Endodermal cell (in vitro differentiated cells): ENCODE measurements at regions not wholly inside any gene's neighbourhood (a gene's known extent, or its start where the extent isn't known, plus 50 kb on each side); places are given as distances from the start of the nearest gene placed in this dataset.

Experiments used
- DNase-seq: peaks from one replicate; pipeline ENCODE4 v3.0.0-alpha.2; 2017
- H3K27ac ChIP-seq: 2 replicates; pipeline ENCODE4 v1.5.1; 2013; ENCODE audit warnings: mild to moderate bottlenecking, low read depth, low read length, moderate library complexity
- H3K27me3 ChIP-seq: 2 replicates; pipeline ENCODE4 v1.6.1; 2013; ENCODE audit warnings: mild to moderate bottlenecking, low read length, moderate library complexity; ENCODE audit not compliant: insufficient read depth, control insufficient read depth, poor library complexity, severe bottlenecking
- H3K36me3 ChIP-seq: 2 replicates; pipeline ENCODE4 v1.7.0; 2013; ENCODE audit warnings: mild to moderate bottlenecking, low read length, moderate library complexity; ENCODE audit not compliant: control insufficient read depth, insufficient read depth
- H3K4me1 ChIP-seq: one replicate; pipeline ENCODE4 v1.7.0; 2013; ENCODE audit warnings: low read length; ENCODE audit not compliant: control insufficient read depth, insufficient read depth
- H3K4me3 ChIP-seq: 2 replicates; pipeline ENCODE4 v1.5.1; 2013; ENCODE audit warnings: mild to moderate bottlenecking, low read length, moderate library complexity
- H3K9ac ChIP-seq: 2 replicates; pipeline ENCODE4 v1.6.1; 2013; ENCODE audit warnings: mild to moderate bottlenecking, low read length, moderate library complexity; ENCODE audit not compliant: poor library complexity, severe bottlenecking; ENCODE audit errors: extremely low read depth
- H3K9me3 ChIP-seq: 2 replicates; pipeline ENCODE4 v1.6.1; 2013; ENCODE audit warnings: mild to moderate bottlenecking, low read length, moderate library complexity; ENCODE audit not compliant: control insufficient read depth
- H3K27ac Mint-ChIP-seq: 2 replicates; pipeline ENCODE4 v1.8.0; 2020; ENCODE audit warnings: mixed read lengths
- H3K27me3 Mint-ChIP-seq: 2 replicates; pipeline ENCODE4 v1.8.0; 2021; ENCODE audit warnings: mild to moderate bottlenecking, mixed read lengths; ENCODE audit not compliant: insufficient read depth
- H3K36me3 Mint-ChIP-seq: 2 replicates; pipeline ENCODE4 v1.8.0; 2020; ENCODE audit warnings: low read depth, mixed read lengths
- H3K4me1 Mint-ChIP-seq: 2 replicates; pipeline ENCODE4 v1.8.0; 2020; ENCODE audit warnings: mixed read lengths
- H3K4me3 Mint-ChIP-seq: 2 replicates; pipeline ENCODE4 v1.8.0; 2020; ENCODE audit warnings: mild to moderate bottlenecking, moderate library complexity, mixed read lengths
- H3K9me3 Mint-ChIP-seq: 2 replicates; pipeline ENCODE4 v1.8.0; 2020; ENCODE audit warnings: mild to moderate bottlenecking, mixed read lengths
- WGBS, 2 experiments: methylation state at CpG; one replicate each; pipeline versions ENCODE4 v1.1.5 to v1.1.7; 2013; ENCODE audit warnings: missing lambda C conversion rate in 2 of 2, mixed read lengths in 1 of 2; ENCODE audit not compliant: insufficient coverage in 1 of 2, insufficient read length in 1 of 2; 5-methylcytosine and 5-hydroxymethylcytosine counted together
- TF ChIP-seq, protein P1 (sequence below): fragments of 200-600 bp; sonication (generic); conservative IDR thresholded peaks from 2 replicates; pipeline ENCODE4 v1.5.0; 2021; ENCODE audit warnings: antibody characterized with exemption, mild to moderate bottlenecking

- no peaks in the 10 kb centered on the region for H3K9me3 Mint-ChIP-seq
- H3K36me3 ChIP-seq: no peaks in the 10 kb centered on the region
- H3K4me3 Mint-ChIP-seq: no peak overlapping the region
- no peaks in the 10 kb centered on the region for H3K4me1 ChIP-seq
- no peaks in the 10 kb centered on the region for H3K27me3 ChIP-seq
- no peak overlapping the region for H3K9ac ChIP-seq
- H3K9me3 ChIP-seq: no peaks in the 10 kb centered on the region
- TF ChIP-seq, protein P1, sequence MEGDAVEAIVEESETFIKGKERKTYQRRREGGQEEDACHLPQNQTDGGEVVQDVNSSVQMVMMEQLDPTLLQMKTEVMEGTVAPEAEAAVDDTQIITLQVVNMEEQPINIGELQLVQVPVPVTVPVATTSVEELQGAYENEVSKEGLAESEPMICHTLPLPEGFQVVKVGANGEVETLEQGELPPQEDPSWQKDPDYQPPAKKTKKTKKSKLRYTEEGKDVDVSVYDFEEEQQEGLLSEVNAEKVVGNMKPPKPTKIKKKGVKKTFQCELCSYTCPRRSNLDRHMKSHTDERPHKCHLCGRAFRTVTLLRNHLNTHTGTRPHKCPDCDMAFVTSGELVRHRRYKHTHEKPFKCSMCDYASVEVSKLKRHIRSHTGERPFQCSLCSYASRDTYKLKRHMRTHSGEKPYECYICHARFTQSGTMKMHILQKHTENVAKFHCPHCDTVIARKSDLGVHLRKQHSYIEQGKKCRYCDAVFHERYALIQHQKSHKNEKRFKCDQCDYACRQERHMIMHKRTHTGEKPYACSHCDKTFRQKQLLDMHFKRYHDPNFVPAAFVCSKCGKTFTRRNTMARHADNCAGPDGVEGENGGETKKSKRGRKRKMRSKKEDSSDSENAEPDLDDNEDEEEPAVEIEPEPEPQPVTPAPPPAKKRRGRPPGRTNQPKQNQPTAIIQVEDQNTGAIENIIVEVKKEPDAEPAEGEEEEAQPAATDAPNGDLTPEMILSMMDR: no peak
- H3K36me3 Mint-ChIP-seq: no peaks in the 10 kb centered on the region
- no peak overlapping the region for H3K4me3 ChIP-seq
- H3K27me3 Mint-ChIP-seq: no peaks in the 10 kb centered on the region
- 75 to 80% methylated on average over 1 to 4 of the region's 4 CpGs for whole genome bisulfite sequencing, 2 experiments
- no peak overlapping the region for H3K27ac ChIP-seq
- H3K4me1 Mint-ChIP-seq: no peaks in the 10 kb centered on the region
- no peak for DNase-seq
- no peak overlapping the region for H3K27ac Mint-ChIP-seq
These were observed 417.8 kb upstream of the INTU start for GRCh38 chr4:127214931-127215330.

DNA sequence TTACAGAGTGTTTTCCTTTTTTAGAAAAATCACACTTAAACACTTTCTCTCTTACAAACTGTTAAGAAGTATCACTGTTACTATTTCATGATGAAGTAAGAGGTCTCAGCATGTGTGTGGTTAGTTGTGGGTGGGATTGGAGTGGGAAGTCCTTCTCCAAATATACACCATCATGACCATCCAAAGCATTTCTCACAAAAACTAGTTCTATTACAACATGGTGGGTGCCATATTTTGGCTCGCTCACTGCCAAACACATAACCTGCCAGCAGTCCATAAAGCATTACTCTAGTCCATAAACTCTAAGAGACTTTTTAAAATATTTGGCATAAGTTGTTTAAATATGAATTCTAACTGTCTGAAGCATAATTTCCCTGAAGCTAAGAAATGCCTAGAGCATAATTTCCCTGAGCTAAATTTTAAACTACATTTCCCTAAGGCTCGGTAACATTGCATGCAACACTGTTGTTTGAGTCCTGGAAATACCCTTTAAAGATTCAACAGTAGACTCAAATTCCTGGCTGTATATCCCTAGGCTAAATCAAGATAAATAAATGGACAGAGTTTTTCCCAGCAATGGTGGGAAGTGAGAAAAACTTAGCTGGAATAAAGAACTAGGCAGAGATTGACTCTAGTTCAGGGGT lies 415.0 kb upstream of the INTU start:
- no peaks in the 10 kb centered on the region for H3K4me1 ChIP-seq
- Mint-ChIP-seq H3K36me3 (no peaks in the 10 kb centered on the region), H3K4me3 (no peak overlapping the region), H3K9me3 (peaks cover 6% of the 10 kb centered on the region), H3K27me3 (no peaks in the 10 kb centered on the region), H3K27ac (no peak overlapping the region), H3K4me1 (no peaks in the 10 kb centered on the region)
- H3K4me3 ChIP-seq: no peak overlapping the region
- no peak overlapping the region for H3K9ac ChIP-seq
- no peak overlapping the region for H3K27ac ChIP-seq
- WGBS, 2 experiments: 93% methylated on average over 2 of the region's 2 CpGs; no CpG with 5 or more reads in 1 of the 2 experiments
- TF ChIP-seq, protein P1: no peak
- no peaks in the 10 kb centered on the region for H3K9me3 ChIP-seq
- H3K36me3 ChIP-seq: no peaks in the 10 kb centered on the region
- no peak for DNase-seq
- no peaks in the 10 kb centered on the region for H3K27me3 ChIP-seq

- no peaks in the 10 kb centered on the region for H3K4me1 Mint-ChIP-seq
- H3K27me3 ChIP-seq: no peaks in the 10 kb centered on the region
- H3K27ac Mint-ChIP-seq: no peak overlapping the region
These were observed 413.5 kb upstream of the INTU start for GRCh38 chr4:127219232-127219631.

More at GRCh38 chr4:127219232-127219631, 413.5 kb upstream of the INTU start:
- H3K4me3 ChIP-seq: no peak overlapping the region
- Mint-ChIP-seq H3K9me3 (peaks cover 6% of the 10 kb centered on the region), H3K4me3 (no peak overlapping the region), H3K36me3 (no peaks in the 10 kb centered on the region), H3K27me3 (no peaks in the 10 kb centered on the region)
- H3K36me3 ChIP-seq: no peaks in the 10 kb centered on the region
- H3K9ac ChIP-seq: no peak overlapping the region
- TF ChIP-seq, protein P1: no peak
- H3K9me3 ChIP-seq: no peaks in the 10 kb centered on the region
- DNase-seq: no peak
- no peak overlapping the region for H3K27ac ChIP-seq
- H3K4me1 ChIP-seq: no peaks in the 10 kb centered on the region
